Testis (tissue), 2 donors: ENCODE measurements at regions not wholly inside any gene's neighbourhood (a gene's known extent, or its start where the extent isn't known, plus 50 kb on each side); places are given as distances from the start of the nearest gene placed in this dataset.

Experiments used
- POLR2A ChIP-seq: fragments of 450-650 bp; IDR thresholded peaks from one replicate; pipeline ENCODE4 v1.6.1; 2017; ENCODE audit warnings: antibody characterized with exemption, mild to moderate bottlenecking, moderate library complexity
- TF ChIP-seq, protein P1 (sequence below), 3 experiments: fragments of 450-650 bp in 2 of 3; fragments of 200-600 bp in 1 of 3; sonication (generic) in 1 of 3; IDR thresholded peaks; one replicate each; pipeline ENCODE4 v1.5.1; 2016 to 2019; ENCODE audit warnings: antibody characterized with exemption in 3 of 3, mild to moderate bottlenecking in 2 of 3, moderate library complexity in 1 of 3

DNA sequence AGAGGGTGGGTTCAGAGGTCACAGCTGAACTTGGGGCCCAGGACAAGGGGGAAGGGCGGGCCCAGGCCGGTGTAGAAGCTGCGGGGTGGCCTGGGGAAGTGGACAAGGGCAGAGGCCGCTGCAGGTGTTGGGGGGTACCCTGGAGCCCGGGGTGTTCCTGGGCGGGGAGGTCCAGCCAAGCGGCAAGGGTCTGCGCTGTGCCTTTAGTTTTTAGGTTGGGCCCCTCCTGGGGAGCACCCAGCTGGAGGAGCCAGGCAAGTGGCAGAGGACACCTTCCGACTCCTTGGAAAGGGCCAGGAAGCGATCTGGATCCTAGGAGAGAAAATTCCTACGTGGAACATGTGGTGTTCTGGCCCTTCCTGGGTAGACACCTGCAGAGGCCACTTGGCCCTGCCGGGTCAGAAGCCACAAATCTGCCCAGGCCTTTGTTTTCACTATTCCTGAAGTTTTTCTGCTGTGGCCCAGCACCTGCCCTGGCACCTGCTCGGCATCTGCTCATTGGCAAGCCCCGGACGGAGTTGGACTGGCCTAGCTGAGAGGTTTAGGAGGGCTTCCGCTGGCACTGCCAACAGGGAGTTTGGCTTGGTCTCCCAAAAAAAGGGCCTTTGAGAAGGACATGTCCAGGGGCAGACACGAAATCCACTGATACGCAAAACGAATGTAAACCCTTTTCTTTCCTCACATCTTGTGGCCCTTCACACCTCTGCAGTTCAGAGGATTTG is 61.1 kb downstream of the SMUG1 start:
- TF ChIP-seq, protein P1, sequence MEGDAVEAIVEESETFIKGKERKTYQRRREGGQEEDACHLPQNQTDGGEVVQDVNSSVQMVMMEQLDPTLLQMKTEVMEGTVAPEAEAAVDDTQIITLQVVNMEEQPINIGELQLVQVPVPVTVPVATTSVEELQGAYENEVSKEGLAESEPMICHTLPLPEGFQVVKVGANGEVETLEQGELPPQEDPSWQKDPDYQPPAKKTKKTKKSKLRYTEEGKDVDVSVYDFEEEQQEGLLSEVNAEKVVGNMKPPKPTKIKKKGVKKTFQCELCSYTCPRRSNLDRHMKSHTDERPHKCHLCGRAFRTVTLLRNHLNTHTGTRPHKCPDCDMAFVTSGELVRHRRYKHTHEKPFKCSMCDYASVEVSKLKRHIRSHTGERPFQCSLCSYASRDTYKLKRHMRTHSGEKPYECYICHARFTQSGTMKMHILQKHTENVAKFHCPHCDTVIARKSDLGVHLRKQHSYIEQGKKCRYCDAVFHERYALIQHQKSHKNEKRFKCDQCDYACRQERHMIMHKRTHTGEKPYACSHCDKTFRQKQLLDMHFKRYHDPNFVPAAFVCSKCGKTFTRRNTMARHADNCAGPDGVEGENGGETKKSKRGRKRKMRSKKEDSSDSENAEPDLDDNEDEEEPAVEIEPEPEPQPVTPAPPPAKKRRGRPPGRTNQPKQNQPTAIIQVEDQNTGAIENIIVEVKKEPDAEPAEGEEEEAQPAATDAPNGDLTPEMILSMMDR (IDR thresholded peaks at IDR 0.05): no peak
- no peak for TF ChIP-seq POLR2A
